Vagina (tissue), 2 donors: ENCODE measurements at regions not wholly inside any gene's neighbourhood (a gene's known extent, or its start where the extent isn't known, plus 50 kb on each side); places are given as distances from the start of the nearest gene placed in this dataset.

ENCODE experiments used
- POLR2A ChIP-seq, 2 donors: fragments of 450-650 bp; IDR thresholded peaks; one replicate each; pipeline ENCODE4 v1.6.1; 2017; ENCODE audit warnings: antibody characterized with exemption in 2 of 2, mild to moderate bottlenecking in 2 of 2, moderate library complexity in 2 of 2
- POLR2AphosphoS5 ChIP-seq, 2 donors: sonication (generic); formaldehyde crosslinking; IDR thresholded peaks; one replicate each; pipeline ENCODE4 v1.9.0; 2017; ENCODE audit warnings: antibody characterized with exemption in 2 of 2, mild to moderate bottlenecking in 2 of 2, low read depth in 1 of 2; ENCODE audit not compliant: insufficient read depth in 1 of 2

DNA sequence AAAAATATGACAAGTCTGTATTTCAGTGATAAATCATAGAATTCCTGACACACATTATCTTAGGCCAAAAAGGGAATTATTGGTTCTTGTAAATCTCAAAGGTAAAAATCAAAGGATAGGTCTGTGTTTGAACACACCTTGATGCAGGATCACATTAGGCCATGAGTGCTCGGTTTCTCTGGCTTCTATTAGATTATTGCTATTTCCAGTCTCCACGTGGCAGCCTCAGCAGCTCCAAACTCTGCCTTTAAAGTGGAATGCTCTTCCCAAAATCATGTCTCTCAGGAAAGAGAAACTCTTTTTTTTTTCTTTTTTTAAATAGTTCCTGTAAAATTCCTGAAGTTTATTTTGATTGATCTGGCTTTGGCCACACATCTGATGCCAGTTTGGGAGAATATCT, 105.6 kb upstream of the FRMD6 start:
- TF ChIP-seq POLR2AphosphoS5 (IDR thresholded peaks at IDR 0.05; ENCODE audit: insufficient read depth in 1 of 2, low read depth in 1 of 2): no peak
- TF ChIP-seq POLR2A (IDR thresholded peaks at IDR 0.05): no peak
